Spleen (tissue), 11 donors: ENCODE measurements at regions not wholly inside any gene's neighbourhood (a gene's known extent, or its start where the extent isn't known, plus 50 kb on each side); places are given as distances from the start of the nearest gene placed in this dataset.

Source experiments
- DNase-seq: peaks from one replicate; pipeline ENCODE4 v3.0.0-alpha.2; 2020
- H3K27ac ChIP-seq, 8 donors: fragments of 200-600 bp; sonication (generic) in 7 of 8; 1 replicate in 4 of 8; 2 replicates in 4 of 8; pipeline versions ENCODE4 v1.5.0 to v1.8.0; 2016 to 2021; ENCODE audit warnings: inconsistent platforms in 4 of 8, mild to moderate bottlenecking in 4 of 8, moderate library complexity in 1 of 8
- H3K27me3 ChIP-seq, 7 donors: fragments of 200-600 bp; sonication (generic) in 6 of 7; replicated peaks in 1 of 7; 1 replicate in 4 of 7; 2 replicates in 3 of 7; pipeline versions ENCODE4 v1.5.0 to v1.8.0; 2016 to 2021; ENCODE audit warnings: inconsistent platforms in 3 of 7, mild to moderate bottlenecking in 1 of 7
- H3K36me3 ChIP-seq, 6 donors: fragments of 200-600 bp; sonication (generic) in 5 of 6; 1 replicate in 4 of 6; 2 replicates in 2 of 6; pipeline versions ENCODE4 v1.5.0 to v1.8.0; 2016 to 2021; ENCODE audit warnings: inconsistent platforms in 2 of 6
- H3K4me1 ChIP-seq, 6 donors: fragments of 200-600 bp; sonication (generic) in 5 of 6; 1 replicate in 3 of 6; 2 replicates in 3 of 6; pipeline versions ENCODE4 v1.5.0 to v1.8.0; 2016 to 2021; ENCODE audit warnings: inconsistent platforms in 3 of 6
- H3K4me3 ChIP-seq, 8 donors: fragments of 200-600 bp; sonication (generic) in 7 of 8; 1 replicate in 4 of 8; 2 replicates in 4 of 8; pipeline versions ENCODE4 v1.5.0 to v1.8.0; 2016 to 2021; ENCODE audit warnings: inconsistent platforms in 4 of 8, mild to moderate bottlenecking in 4 of 8, moderate library complexity in 2 of 8
- H3K9me3 ChIP-seq, 8 donors: fragments of 200-600 bp; sonication (generic) in 7 of 8; 1 replicate in 4 of 8; 2 replicates in 4 of 8; pipeline versions ENCODE4 v1.5.0 to v1.8.0; 2016 to 2021; ENCODE audit warnings: inconsistent platforms in 4 of 8
- CTCF ChIP-seq, 11 experiments: fragments of 200-600 bp in 7 of 11; fragments of 450-650 bp in 4 of 11; sonication (generic) in 4 of 11; IDR thresholded peaks in 8 of 11; conservative IDR thresholded peaks in 3 of 11; 1 replicate in 7 of 11; 2 replicates in 4 of 11; pipeline versions ENCODE4 v1.4.0 to v1.8.0; 2016 to 2021; ENCODE audit warnings: antibody characterized with exemption in 11 of 11, inconsistent platforms in 4 of 11, mild to moderate bottlenecking in 1 of 11
- POLR2A ChIP-seq, 3 donors: fragments of 450-650 bp; IDR thresholded peaks; one replicate each; pipeline ENCODE4 v1.5.1; 2017; ENCODE audit warnings: antibody characterized with exemption in 3 of 3, mild to moderate bottlenecking in 1 of 3
- POLR2AphosphoS5 ChIP-seq, 3 donors: sonication (generic); formaldehyde crosslinking; IDR thresholded peaks; one replicate each; pipeline ENCODE4 v1.5.1; 2017; ENCODE audit warnings: antibody characterized with exemption in 3 of 3
- WGBS, 5 donors: extraction: QIAGEN DNeasy Blood & Tissue Kit in 3 of 5; methylation state at CpG; one replicate each; pipeline versions ENCODE4 v1.1.5 to v1.1.7; 2013 to 2018; 5-methylcytosine and 5-hydroxymethylcytosine counted together
- intact Hi-C: fragments of 100-400 bp; cut with DNase I; formaldehyde crosslinking; loops from one replicate; pipeline ENCODE4 v1.15.0; 2023; ENCODE audit warnings: low total_unique reads
- donor health status: healthy with polysubstance abuse.
- donor health status: DM: no; HTN: no; CAD: no; lungs with moderate emphysema.
- donor health status: DM: no; HTN: no; CAD: no.
- donor health status: Bipolar disorder and iron deficiency.
- donor health status: healthy.
- donor health status: DM: no; HTN: no; CAD: no.
- donor health status: DM: yes; HTN: yes; CAD: no.

GRCh38 chr13:105116966-105117365 is 1418.5 kb downstream of the EFNB2 start:
- Histone ChIP-seq H3K36me3 (no peaks in the 10 kb centered on the region), H3K4me3 (no peak overlapping the region), H3K4me1 (no peaks in the 10 kb centered on the region), H3K27me3 (no peaks in the 10 kb centered on the region), H3K9me3 (peaks cover 0 to 16% (median 0%) of the 10 kb centered on the region in 8 donors), H3K27ac (no peak overlapping the region)
- TF ChIP-seq POLR2A (IDR thresholded peaks at IDR 0.05) (no peak), POLR2AphosphoS5 (IDR thresholded peaks at IDR 0.05) (no peak), CTCF (IDR thresholded peaks at IDR 0.05 in 8 of 11, conservative IDR thresholded peaks at IDR 0.05 in 3 of 11) (no peak)
- intact Hi-C loops, result no loop called here
- no peak for DNase-seq

GRCh38 chr13:105112561-105112960 is 1422.9 kb downstream of the EFNB2 start:
- Histone ChIP-seq H3K27me3 (no peaks in the 10 kb centered on the region), H3K9me3 (peaks cover 0 to 16% (median 0%) of the 10 kb centered on the region in 8 donors), H3K4me1 (no peaks in the 10 kb centered on the region), H3K27ac (no peak overlapping the region), H3K4me3 (no peak overlapping the region), H3K36me3 (no peaks in the 10 kb centered on the region)
- intact Hi-C loops, result no loop called here
- TF ChIP-seq POLR2A (IDR thresholded peaks at IDR 0.05) (no peak), CTCF (IDR thresholded peaks at IDR 0.05 in 8 of 11, conservative IDR thresholded peaks at IDR 0.05 in 3 of 11) (no peak), POLR2AphosphoS5 (IDR thresholded peaks at IDR 0.05) (no peak)
- DNase-seq, result no peak
- 83 to 94% (median 84%) methylated on average over 4 of the region's 4 CpGs for WGBS, 5 donors

- intact Hi-C loops, result no loop called here
- H3K9me3 ChIP-seq, result no peaks in the 10 kb centered on the region
- H3K4me3 ChIP-seq, result no peak overlapping the region
- H3K27ac ChIP-seq, result no peak overlapping the region
- H3K27me3 ChIP-seq, result no peaks in the 10 kb centered on the region
- no peak for TF ChIP-seq POLR2A (IDR thresholded peaks at IDR 0.05)
- no peak for TF ChIP-seq CTCF (IDR thresholded peaks at IDR 0.05 in 8 of 11, conservative IDR thresholded peaks at IDR 0.05 in 3 of 11)
- TF ChIP-seq POLR2AphosphoS5 (IDR thresholded peaks at IDR 0.05), result no peak
- H3K4me1 ChIP-seq, result no peaks in the 10 kb centered on the region
- H3K36me3 ChIP-seq, result no peaks in the 10 kb centered on the region
- DNase-seq, result no peak
- WGBS, 5 donors, result 73 to 96% (median 86%) methylated on average over 3 of the region's 3 CpGs
Measured at GRCh38 chr13:105107781-105108180, 1427.7 kb downstream of the EFNB2 start.

GRCh38 chr13:105105471-105105870 is 1430.0 kb downstream of the EFNB2 start:
- Histone ChIP-seq H3K4me3 (no peak overlapping the region), H3K36me3 (no peaks in the 10 kb centered on the region), H3K27me3 (no peaks in the 10 kb centered on the region), H3K4me1 (no peaks in the 10 kb centered on the region), H3K27ac (no peak overlapping the region), H3K9me3 (no peaks in the 10 kb centered on the region)
- WGBS, 5 donors, result 81 to 91% (median 86%) methylated on average over 4 of the region's 4 CpGs
- intact Hi-C loops, result no loop called here
- DNase-seq, result no peak
- TF ChIP-seq POLR2A (IDR thresholded peaks at IDR 0.05), result no peak
- no peak for TF ChIP-seq CTCF (IDR thresholded peaks at IDR 0.05 in 8 of 11, conservative IDR thresholded peaks at IDR 0.05 in 3 of 11)
- TF ChIP-seq POLR2AphosphoS5 (IDR thresholded peaks at IDR 0.05), result no peak
